OCI-LY7 (cell line): ENCODE measurements at regions not wholly inside any gene's neighbourhood (a gene's known extent, or its start where the extent isn't known, plus 50 kb on each side); places are given as distances from the start of the nearest gene placed in this dataset.
"Not testable (repeated sequence)": the region's sequence is repeated elsewhere in the genome, so short reads cannot be mapped to it uniquely, and the experiment has no call there.

ENCODE experiments used
- BruUV-seq: library from RNA; stranded (reverse); fragments of 400-500 nt; replicated peaks from 2 replicates; lab custom pipeline; 2021; lab: Mats Ljungman, UMichigan
- CTCF ChIA-PET: fragments of 300-600 bp; sonication (Branson Sonifier 250); formaldehyde crosslinking; loops from one replicate; lab custom pipeline; 2022; ENCODE audit warnings: antibody characterized with exemption; ENCODE audit not compliant: unreplicated experiment; lab: Charles Lee
- POLR2A ChIA-PET: fragments of 300-600 bp; sonication (Branson Sonifier 250); formaldehyde crosslinking; loops from one replicate; lab custom pipeline; 2022; ENCODE audit warnings: antibody characterized with exemption; lab: Charles Lee
- DNase-seq: peaks from one replicate; pipeline ENCODE4 v3.0.0-alpha.2; 2015; ENCODE audit warnings: low spot score
- H2AFZ ChIP-seq: fragments of 200-600 bp; sonication (generic), shearing (Covaris generic); 2 replicates; pipeline ENCODE4 v1.6.1; 2014; ENCODE audit warnings: mild to moderate bottlenecking, antibody characterized with exemption, low read length, moderate library complexity
- H3K27ac ChIP-seq: fragments of 200-600 bp; sonication (generic); 2 replicates; pipeline ENCODE4 v1.5.1; 2014; ENCODE audit warnings: mixed run types, low read depth, mild to moderate bottlenecking, moderate library complexity, low read length, inconsistent platforms; ENCODE audit not compliant: poor library complexity, severe bottlenecking
- H3K36me3 ChIP-seq: fragments of 200-600 bp; sonication (generic); 2 replicates; pipeline ENCODE4 v1.6.1; 2014; ENCODE audit warnings: mild to moderate bottlenecking, antibody characterized with exemption, low read length, moderate library complexity, mixed read lengths; ENCODE audit not compliant: insufficient read depth
- H3K4me1 ChIP-seq: fragments of 200-600 bp; sonication (generic); 2 replicates; pipeline ENCODE4 v1.5.1; 2014; ENCODE audit warnings: mild to moderate bottlenecking, low read length; ENCODE audit not compliant: insufficient read depth, poor library complexity, severe bottlenecking
- H3K4me2 ChIP-seq: fragments of 200-600 bp; sonication (generic); 2 replicates; pipeline ENCODE4 v1.6.1; 2014; ENCODE audit warnings: mild to moderate bottlenecking, low read length
- H3K4me3 ChIP-seq: fragments of 200-600 bp; sonication (generic); 2 replicates; pipeline ENCODE4 v1.5.1; 2014; ENCODE audit warnings: mild to moderate bottlenecking, low read depth, low read length; ENCODE audit not compliant: poor library complexity, severe bottlenecking
- H3K79me2 ChIP-seq: fragments of 200-600 bp; sonication (generic); 2 replicates; pipeline ENCODE4 v1.6.1; 2016; ENCODE audit warnings: low read depth, mild to moderate bottlenecking, low read length, moderate library complexity, mixed read lengths; ENCODE audit not compliant: insufficient read depth
- H3K9me2 ChIP-seq: fragments of 200-600 bp; sonication (generic); 2 replicates; pipeline ENCODE4 v1.6.1; 2016; ENCODE audit warnings: mild to moderate bottlenecking, low read length, mixed read lengths; ENCODE audit not compliant: insufficient read depth
- H3K9me3 ChIP-seq: fragments of 200-600 bp; sonication (generic); 2 replicates; pipeline ENCODE4 v1.6.1; 2014; ENCODE audit warnings: mild to moderate bottlenecking, mixed run types, low read length, mixed read lengths
- H4K20me1 ChIP-seq: fragments of 200-600 bp; sonication (generic); 2 replicates; pipeline ENCODE4 v1.6.1; 2014; ENCODE audit warnings: mild to moderate bottlenecking, antibody characterized with exemption, low read length, moderate library complexity, mixed read lengths; ENCODE audit not compliant: insufficient read depth
- CTCF ChIP-seq: fragments of 200-600 bp; sonication (generic); conservative IDR thresholded peaks from 2 replicates; pipeline ENCODE4 v1.5.1; 2014; ENCODE audit warnings: mild to moderate bottlenecking, antibody characterized with exemption, low read length, moderate library complexity, mixed read lengths
- EZH2phosphoT487 ChIP-seq: fragments of 200-600 bp; sonication (generic); IDR thresholded peaks from 2 replicates; pipeline ENCODE4 v1.6.1; 2018; ENCODE audit warnings: low read depth, borderline replicate concordance, mild to moderate bottlenecking, mixed run types, antibody characterized with exemption, low read length, moderate library complexity, mixed read lengths
- intact Hi-C: fragments of 100-400 bp; cut with micrococcal nuclease; formaldehyde crosslinking; loops from one replicate; pipeline ENCODE4 v1.10.0; 2022; ENCODE audit not compliant: unreplicated experiment

GRCh38 chr14:53220914-53221313, 67.8 kb upstream of the DDHD1 start:
- Histone ChIP-seq H3K36me3 (no peaks in the 10 kb centered on the region), H3K9me3 (peaks cover 6% of the 10 kb centered on the region; the same call in 1 of the 2 replicates), H3K27ac (no peak overlapping the region), H3K4me1 (peaks cover 8% of the 10 kb centered on the region), H3K9me2 (no peaks in the 10 kb centered on the region), H3K4me3 (no peak overlapping the region), H2AFZ (no peak overlapping the region), H3K79me2 (no peaks in the 10 kb centered on the region), H3K4me2 (no peak overlapping the region), H4K20me1 (no peaks in the 10 kb centered on the region)
- ChIA-PET CTCF (no interaction called here), POLR2A (interaction anchor here (0.6 kb wide), 1 partner anchor 1697 kb away, joined by 4 read pairs; no protein-coding TSS in a partner anchor)
- intact Hi-C loops, result no loop called here
- BruUV-seq, result no TSS peak
- no peak for DNase-seq
- TF ChIP-seq EZH2phosphoT487 (no peak), CTCF (no peak)

- H3K9me2 ChIP-seq, result no peaks in the 10 kb centered on the region
- BruUV-seq, result no TSS peak
- H4K20me1 ChIP-seq, result no peaks in the 10 kb centered on the region
- ChIA-PET POLR2A (interaction anchor here (0.6 to 2.0 kb wide), 6 partner anchors 14 to 576 kb away, joined by 3 to 7 read pairs (median 4); no protein-coding TSS in a partner anchor), CTCF (interaction anchor here (0.6 kb wide), 2 partner anchors 11 to 297 kb away, joined by 5 to 6 read pairs; no protein-coding TSS in a partner anchor)
- H3K4me1 ChIP-seq, result peaks cover 8% of the 10 kb centered on the region
- H3K4me2 ChIP-seq, result peak overlapping the region; percentile 77
- H3K36me3 ChIP-seq, result no peaks in the 10 kb centered on the region
- H2AFZ ChIP-seq, result peak overlapping the region; percentile 90
- peak overlapping the region; percentile 16 for H3K27ac ChIP-seq
- H3K9me3 ChIP-seq, result peaks cover 6% of the 10 kb centered on the region; the same call in 1 of the 2 replicates
- TF ChIP-seq EZH2phosphoT487, result no peak
- no peak for TF ChIP-seq CTCF
- DNase-seq, result peak; percentile 1
- peak overlapping the region; percentile 70 for H3K4me3 ChIP-seq
- no peaks in the 10 kb centered on the region for H3K79me2 ChIP-seq
- intact Hi-C loops, result loop anchor here (5.0 kb wide), 1 partner anchor 66 kb away; the partner anchor contains the start of gene DDHD1
Measured at GRCh38 chr14:53218161-53218560, 65.0 kb upstream of the DDHD1 start.

- Histone ChIP-seq H3K79me2 (no peaks in the 10 kb centered on the region), H3K4me2 (peak overlapping the region; percentile 77), H3K4me1 (peaks cover 8% of the 10 kb centered on the region), H3K4me3 (peak overlapping the region; percentile 70), H2AFZ (peak overlapping the region; percentile 90), H4K20me1 (no peaks in the 10 kb centered on the region), H3K36me3 (no peaks in the 10 kb centered on the region), H3K9me2 (no peaks in the 10 kb centered on the region), H3K9me3 (peaks cover 6% of the 10 kb centered on the region; the same call in 1 of the 2 replicates), H3K27ac (peak overlapping the region; percentile 16)
- DNase-seq, result peak; percentile 85
- TF ChIP-seq EZH2phosphoT487 (no peak), CTCF (peak; percentile 66)
- no TSS peak for BruUV-seq
- intact Hi-C loops, result loop anchor here (5.0 kb wide), 1 partner anchor 65 kb away; the partner anchor contains the start of gene DDHD1
- CTCF ChIA-PET, result interaction anchor here (0.6 kb wide), 3 partner anchors 12 to 297 kb away, joined by 3 to 6 read pairs (median 5); no protein-coding TSS in a partner anchor
- POLR2A ChIA-PET, result interaction anchor here (0.6 to 2.0 kb wide), 10 partner anchors 14 to 576 kb away, joined by 3 to 7 read pairs (median 4); no protein-coding TSS in a partner anchor
Measured at GRCh38 chr14:53217316-53217994, 64.3 kb upstream of the DDHD1 start.

- POLR2A ChIA-PET, result interaction anchor here (0.6 to 2.0 kb wide), 7 partner anchors 13 to 520 kb away, joined by 3 to 7 read pairs (median 3); no protein-coding TSS in a partner anchor
- peak overlapping the region; percentile 90 for H2AFZ ChIP-seq
- intact Hi-C loops, result loop anchor here (5.0 kb wide), 1 partner anchor 65 kb away; the partner anchor contains the start of gene DDHD1
Measured at GRCh38 chr14:53216955-53217315, 63.8 kb upstream of the DDHD1 start.

More at GRCh38 chr14:53216955-53217315, 63.8 kb upstream of the DDHD1 start:
- not testable (repeated sequence) for BruUV-seq, H3K9me2 ChIP-seq, H3K27ac ChIP-seq, DNase-seq, H3K79me2 ChIP-seq, H4K20me1 ChIP-seq, H3K36me3 ChIP-seq, H3K9me3 ChIP-seq, H3K4me1 ChIP-seq
- H3K4me3 ChIP-seq, result peak overlapping the region; percentile 70
- CTCF ChIA-PET, result interaction anchor here (0.6 kb wide), 1 partner anchor 89 kb away, joined by 3 read pairs; no protein-coding TSS in a partner anchor
- H3K4me2 ChIP-seq, result peak overlapping the region; percentile 77
